Superior temporal gyrus (tissue), 1 donor: ENCODE measurements at regions not wholly inside any gene's neighbourhood (a gene's known extent, or its start where the extent isn't known, plus 50 kb on each side); places are given as distances from the start of the nearest gene placed in this dataset.

ENCODE experiments used
- DNase-seq: peaks from one replicate; pipeline ENCODE4 v3.0.0-alpha.2; 2016; ENCODE audit errors: extremely low spot score

- no peak for DNase-seq
These were observed 65.9 kb upstream of the TIAM1 start for GRCh38 chr21:31409831-31410487.

- no peak for DNase-seq
These were observed 64.4 kb upstream of the TIAM1 start for GRCh38 chr21:31408301-31409088.

DNA sequence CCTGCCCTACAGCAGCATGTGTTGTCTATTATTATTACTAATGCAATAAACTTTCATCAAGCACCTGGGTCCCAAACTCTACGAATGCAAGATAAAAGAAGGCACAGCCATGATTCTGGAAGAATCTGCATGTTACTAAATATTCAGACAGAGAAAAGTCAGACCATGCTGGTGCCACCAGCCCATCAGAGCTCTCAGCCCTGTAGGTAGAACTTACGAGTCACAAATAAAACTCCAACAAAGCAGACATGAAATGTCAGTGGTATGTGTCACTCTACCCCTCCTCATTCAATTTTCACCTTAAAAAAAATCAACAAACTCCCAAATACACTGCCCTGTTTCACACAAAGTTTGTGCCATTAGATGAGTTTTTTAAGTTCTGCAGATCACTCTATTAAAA is 62.4 kb upstream of the TIAM1 start:
- DNase-seq = no peak

GRCh38 chr21:31405604-31406003 is 61.5 kb upstream of the TIAM1 start:
- DNase-seq = no peak

DNA sequence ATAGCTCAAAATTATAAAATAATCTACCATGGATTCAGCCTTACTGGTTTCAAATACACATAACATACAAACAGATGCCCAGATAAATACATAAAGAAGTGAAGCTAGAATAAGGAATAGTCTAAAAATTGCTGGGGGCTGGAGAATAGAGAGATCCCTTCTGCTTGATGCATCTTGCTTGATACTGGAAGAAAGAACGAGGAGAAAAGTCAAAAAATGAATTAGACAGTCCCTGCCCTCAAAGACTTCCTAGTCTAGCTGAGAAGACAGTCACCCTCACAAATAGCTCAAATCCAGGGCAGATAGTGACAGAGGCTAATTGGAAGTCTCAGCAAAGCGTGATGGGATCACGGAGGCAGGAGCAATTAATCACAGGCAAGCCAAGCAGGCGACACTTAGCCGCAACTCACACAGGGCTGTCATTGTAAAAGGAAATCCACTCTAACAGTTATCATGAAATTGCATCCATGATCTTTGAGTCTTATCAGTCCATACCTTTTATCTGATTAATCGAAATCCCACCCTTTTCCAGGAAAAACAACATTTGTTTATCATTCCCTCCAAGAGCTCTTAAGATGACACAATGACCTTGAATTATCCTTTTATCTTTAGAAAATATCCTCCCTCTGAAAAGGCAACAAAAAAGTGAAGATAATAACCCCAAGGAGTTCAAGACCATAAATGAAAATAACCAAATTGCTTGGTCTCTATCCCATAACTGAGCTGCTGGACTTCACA is 59.7 kb upstream of the TIAM1 start:
- no peak for DNase-seq

GRCh38 chr21:31399591-31399990 is 55.5 kb upstream of the TIAM1 start:
- no peak for DNase-seq

GRCh38 chr21:31398574-31398973 is 54.5 kb upstream of the TIAM1 start:
- DNase-seq = no peak

DNA sequence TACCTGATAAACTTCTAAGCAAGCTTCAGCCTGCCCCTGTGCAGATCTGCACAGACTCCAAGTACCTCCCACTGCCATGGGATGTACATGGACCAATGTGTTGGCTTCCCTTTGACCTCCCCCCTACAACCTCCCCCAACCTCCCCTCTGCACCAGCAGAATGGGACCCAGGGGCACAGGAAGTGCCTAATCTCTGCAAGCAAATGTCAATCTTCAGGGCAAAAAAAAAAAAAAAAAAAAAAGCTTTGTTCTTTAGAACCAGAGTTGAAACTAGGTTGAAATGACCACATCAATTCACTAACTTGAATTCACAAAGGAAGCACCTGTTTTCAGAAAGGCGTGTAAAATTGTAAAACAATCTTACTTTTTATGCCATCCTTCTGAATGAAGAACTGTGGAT is 53.9 kb upstream of the TIAM1 start:
- no peak for DNase-seq

- DNase-seq = peak; percentile 84
These were observed 53.5 kb upstream of the TIAM1 start for GRCh38 chr21:31397515-31397926.

- peak; percentile 62 for DNase-seq
These were observed 53.0 kb upstream of the TIAM1 start for GRCh38 chr21:31397030-31397429.

GRCh38 chr21:31396399-31396798 is 52.3 kb upstream of the TIAM1 start:
- no peak for DNase-seq

GRCh38 chr21:31395791-31396190 is 51.7 kb upstream of the TIAM1 start:
- peak; percentile 42 for DNase-seq

GRCh38 chr21:31395268-31395667 is 51.2 kb upstream of the TIAM1 start:
- DNase-seq = peak; percentile 66

DNA sequence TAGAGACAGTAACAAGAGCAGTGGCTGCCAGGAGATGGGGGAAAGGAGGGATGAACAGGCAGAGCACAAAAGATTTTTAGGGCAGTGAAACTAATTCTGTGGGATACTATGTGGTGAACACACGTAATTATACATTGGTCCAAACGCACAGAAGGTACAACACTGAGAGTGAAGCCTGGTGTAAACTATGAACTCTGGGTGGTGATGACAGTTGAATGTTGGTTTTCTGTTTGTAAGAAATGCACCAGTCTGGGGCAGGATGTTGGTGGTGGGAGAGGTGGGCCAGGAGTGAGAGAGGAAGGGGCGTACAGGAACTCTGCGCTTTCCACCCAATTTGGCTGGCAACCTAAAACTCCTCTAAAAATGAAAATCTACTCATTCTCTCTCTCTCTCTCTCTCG is 50.2 kb upstream of the TIAM1 start:
- no peak for DNase-seq
